HG02610 (cell line): ENCODE measurements at regions not wholly inside any gene's neighbourhood (a gene's known extent, or its start where the extent isn't known, plus 50 kb on each side); places are given as distances from the start of the nearest gene placed in this dataset.
"Not testable (repeated sequence)": the region's sequence is repeated elsewhere in the genome, so short reads cannot be mapped to it uniquely, and the experiment has no call there.

Source experiments
- ATAC-seq: cut with Tn5 transposase; IDR thresholded peaks from one replicate; pipeline ENCODE4 v1.9.1; 2021; ENCODE audit warnings: mild to moderate bottlenecking, moderate library complexity; ENCODE audit not compliant: unreplicated experiment

DNA sequence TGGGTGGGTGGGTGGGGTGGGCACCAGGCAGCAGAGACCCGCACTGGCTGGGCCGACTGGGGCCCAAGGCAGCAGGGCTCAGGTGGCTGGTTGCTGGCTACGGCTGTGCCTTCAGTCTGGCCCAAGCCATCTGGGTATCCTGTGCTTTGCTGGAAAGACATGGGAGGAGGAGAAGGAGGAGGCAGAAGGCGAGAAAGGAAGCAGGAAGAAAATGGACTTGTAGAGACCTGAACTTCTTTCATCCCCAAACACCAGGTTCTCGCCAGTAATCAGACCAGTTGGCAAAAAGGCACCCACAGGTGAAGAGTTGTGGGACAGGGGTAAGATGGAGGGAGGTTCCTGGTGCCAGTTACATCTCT lies 78.8 kb downstream of the IGLL1 start:
- ATAC-seq = no peak

- no peak for ATAC-seq
Observed at GRCh38 chr22:23500508-23501260, 79.4 kb downstream of the IGLL1 start.

DNA sequence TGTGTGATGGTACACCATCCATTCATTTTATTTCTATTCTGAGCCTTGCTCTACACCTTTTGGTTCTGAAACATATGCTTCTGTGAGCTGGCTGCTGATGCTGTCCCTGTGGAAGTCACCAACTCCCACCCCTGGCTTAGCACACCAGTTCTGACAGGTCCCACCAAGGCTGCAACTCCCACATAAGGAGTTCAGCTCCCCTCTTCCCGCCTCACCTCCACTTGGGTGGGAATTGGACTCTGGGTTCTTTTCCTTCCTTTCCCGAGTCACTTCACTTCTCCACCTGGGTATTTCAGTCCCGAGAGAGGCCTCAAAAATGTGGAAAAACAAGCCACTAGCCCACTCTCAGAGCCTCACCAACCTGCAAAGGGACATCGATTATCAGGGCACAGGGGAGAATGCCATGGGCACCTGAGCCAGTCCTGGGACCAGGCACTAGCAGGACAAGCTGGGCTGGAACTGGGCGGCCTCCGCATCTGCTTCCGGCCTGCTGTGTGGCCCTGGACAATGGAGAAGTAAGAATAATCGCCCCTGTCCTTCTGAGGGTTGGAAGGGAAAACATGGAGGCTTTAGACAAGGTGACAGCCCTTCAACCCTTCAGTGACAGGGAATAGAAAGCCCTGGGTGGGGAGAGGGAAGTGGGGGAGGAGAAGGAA lies 80.1 kb downstream of the IGLL1 start:
- ATAC-seq = no peak

DNA sequence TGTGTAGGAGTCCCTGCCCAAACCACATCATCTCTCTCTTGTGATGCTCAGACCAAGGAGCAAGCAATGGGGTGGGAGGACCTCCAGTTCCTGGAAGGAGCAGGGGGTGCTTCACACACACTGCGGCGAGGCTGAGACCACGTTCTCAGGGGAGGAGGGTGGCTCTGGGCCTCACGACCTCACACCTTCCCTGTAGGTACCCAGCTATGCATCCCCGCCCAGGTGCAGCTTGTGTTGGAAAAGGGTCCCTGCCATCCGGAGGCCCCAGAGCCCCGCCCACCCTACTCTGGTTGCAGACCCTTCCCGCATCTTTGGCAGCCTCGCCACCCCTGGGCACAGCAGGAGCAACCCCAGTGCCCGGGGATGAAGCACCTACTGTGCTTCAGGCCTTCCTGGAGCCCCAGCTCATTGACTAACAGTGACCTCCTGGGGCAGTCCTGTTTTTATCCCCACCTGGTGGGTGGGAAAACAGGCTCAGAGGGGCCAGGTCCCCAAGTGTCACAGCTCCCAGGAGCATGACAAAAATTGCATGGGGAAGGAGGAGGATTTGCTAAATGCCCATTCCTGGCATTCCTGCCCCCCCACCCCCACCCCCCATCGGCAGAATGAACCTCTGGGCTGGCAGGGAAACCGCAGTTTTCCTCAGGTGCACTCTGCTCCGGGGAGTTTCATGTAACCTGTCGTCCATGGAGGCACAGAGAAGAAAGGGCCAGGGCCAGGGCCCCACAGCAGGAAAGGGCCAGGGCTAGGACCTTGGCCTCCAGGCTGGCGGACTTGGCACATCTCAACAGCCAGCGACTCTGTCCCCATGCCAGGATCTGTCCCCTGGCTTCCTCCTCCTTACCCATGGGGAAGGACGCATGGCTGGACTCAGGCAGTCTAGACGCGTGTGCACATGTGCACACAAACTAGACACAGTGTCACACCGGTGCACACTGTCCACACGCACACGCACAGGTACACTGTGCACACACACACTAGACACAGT lies 81.0 kb downstream of the IGLL1 start:
- no peak for ATAC-seq

DNA sequence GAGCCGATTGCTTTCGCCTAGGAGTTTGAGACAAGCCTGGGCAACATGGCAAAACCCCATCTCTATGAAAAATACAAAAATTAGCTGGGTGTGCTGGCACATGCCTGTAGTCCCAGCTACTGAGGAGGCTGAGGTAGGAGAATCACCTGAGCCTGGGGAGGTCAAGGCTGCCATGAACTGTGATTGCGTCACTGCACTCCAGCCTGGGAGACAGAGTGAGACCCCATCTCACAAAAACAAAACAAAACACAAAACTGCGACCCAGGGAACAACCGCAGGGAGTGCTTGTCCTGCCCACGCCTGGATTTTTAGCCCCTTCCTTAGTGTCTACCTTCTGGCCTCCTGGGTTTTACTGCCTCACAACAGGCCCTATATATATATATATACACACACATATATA lies 82.2 kb downstream of the IGLL1 start:
- ATAC-seq = not testable (repeated sequence)

DNA sequence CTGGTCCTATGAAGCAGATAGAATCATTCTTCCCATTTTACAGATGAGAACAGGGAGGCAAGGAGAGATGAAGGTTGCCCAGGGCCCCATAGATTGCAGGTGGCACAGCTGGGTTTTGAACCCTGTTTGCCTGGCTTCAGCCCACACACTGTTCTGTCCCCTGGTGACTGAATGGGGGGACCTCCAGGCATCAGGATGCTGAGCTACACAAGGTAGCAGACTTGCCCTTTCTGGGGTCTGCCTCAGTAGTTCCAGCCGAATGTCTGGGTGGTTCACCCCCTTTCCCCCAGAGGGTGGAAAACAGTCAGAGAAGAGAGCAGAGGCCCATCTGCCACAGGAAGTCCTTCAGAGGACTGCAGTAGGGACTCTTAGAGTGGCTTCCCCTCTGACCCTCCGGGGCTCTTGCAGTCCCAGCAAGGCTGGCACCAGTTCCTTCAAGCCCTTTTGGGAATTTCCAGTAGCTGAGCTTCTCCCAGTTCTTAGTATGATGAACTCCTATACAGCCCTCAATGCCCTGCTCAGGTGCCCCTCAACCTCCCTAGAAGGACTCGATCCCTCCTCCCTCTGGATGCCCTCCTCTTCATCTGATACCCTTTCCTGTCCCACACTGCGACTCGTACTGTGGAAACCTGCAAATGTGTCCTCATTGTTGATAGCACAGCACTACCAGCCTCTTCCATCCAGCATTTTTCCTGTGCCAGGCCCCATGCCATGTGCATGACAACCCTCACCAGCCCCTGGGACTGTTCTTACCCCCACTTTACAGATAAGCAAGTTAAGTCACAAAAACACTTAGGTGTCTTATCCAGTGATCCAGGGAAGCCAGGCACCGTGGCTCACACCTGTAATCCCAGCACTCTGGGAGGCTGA lies 82.8 kb downstream of the IGLL1 start:
- no peak for ATAC-seq

DNA sequence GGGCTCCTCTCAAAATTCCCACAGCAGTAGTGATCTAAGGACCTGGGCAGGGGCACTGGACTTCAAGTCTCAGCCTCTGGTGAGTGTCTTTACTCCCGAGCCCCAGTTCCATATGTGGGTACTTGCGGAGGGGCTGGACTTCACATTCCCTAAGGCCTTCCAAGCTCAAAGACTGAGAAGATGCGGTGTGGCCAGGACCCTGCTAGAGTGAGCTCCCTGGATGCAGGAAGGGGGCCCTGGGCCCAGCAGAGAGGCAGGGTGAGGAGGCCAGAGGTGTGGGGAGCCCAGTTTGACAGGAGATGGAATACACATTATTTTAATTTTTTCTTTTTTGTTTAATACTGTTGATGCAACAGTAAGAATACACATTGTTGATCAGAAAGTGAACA lies 83.7 kb downstream of the IGLL1 start:
- no peak for ATAC-seq

DNA sequence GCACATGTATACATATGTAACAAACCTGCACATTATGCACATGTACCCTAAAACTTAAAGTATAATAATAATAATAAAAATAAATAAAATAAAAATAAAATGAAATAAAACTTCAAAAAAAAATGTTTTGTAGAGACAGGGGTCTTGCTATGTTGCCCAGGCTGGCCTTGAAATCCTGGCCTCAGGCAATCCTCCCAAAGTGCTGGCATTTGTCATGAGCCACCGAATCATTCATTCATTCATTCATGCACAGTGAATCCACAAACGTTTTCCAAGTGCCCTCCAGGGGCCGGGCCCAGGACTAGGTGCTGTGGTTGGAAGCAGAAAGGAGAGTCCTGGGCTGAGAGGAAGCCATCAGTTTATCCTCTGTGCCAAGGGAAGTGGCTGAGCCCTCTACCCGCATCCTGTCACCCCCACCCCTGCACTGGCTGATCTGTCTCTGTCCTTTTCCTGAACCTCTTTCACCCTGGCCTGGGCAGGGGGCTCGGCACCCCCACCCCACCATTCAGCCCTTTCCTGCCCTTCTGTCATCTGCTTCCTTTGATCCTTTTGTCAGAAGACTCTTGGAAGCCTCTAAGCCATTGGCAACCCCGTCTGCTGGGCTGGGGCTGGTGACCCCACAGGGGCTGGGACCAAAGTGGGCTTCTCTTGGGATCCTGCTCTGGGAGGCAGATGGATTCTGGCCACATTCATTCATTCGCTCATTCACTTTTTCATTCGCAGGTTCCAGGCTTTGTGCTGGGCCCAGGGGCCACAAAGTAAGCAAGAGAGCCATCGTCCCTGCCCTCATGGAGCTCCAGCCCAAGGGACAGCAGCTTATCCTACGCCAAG lies 84.3 kb downstream of the IGLL1 start:
- ATAC-seq = no peak

DNA sequence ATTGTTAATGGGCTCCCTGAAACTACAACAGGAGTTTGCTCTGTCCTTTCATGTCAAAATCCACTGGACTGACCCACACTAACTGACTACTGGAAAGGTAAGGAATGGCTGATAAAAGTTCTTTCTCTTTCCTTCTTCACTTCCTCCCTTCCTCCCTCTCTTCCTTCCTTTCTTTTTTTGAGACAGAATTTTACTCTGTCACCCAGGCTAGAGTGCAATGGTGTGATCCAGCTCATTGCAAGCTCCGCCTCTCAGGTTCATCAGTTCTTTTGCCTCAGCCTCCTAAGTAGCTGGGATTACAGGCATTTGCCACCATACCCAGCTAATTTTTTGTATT lies 85.2 kb downstream of the IGLL1 start:
- ATAC-seq = no peak

DNA sequence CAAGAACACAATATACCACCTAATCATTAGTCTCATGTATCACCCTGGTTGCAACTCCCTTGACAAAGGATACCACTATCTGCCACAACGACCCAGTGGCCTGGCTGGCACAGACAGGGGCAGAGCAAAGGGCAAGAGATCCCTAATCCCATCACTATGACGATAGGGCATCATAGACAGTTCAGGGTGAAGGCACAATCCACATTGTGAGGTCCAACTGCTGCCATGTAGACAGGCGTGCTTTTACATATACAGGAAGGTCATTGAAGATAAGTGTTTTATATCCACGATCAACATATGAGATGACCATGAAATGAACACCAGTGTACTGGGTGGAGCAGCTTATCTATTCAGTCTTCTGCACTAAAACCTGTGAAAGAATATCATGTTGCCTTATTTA lies 94.6 kb downstream of the IGLL1 start:
- ATAC-seq = no peak

GRCh38 chr22:23484651-23485050 lies 95.4 kb downstream of the IGLL1 start:
- ATAC-seq = no peak

GRCh38 chr22:23481369-23481768 lies 98.7 kb downstream of the IGLL1 start:
- ATAC-seq = no peak

DNA sequence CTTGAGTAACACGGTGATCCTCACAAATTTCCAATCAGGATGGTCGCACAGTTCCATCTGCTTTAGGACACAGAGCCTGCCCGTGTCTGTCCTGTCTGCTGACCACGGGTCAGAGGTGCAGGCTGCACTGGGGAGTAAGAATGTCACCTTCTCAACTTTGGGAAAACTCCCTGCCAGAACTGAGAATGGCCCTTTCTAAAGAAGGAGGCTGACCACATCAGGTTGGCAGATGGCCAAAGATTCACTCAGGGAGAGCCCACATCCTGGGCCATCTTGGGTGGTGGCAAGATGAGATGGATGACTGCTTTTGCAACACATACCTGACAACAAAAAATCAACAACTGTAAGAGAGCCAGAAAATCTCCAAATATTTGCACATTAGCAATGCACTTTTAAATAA lies 101.9 kb downstream of the IGLL1 start:
- ATAC-seq = no peak

DNA sequence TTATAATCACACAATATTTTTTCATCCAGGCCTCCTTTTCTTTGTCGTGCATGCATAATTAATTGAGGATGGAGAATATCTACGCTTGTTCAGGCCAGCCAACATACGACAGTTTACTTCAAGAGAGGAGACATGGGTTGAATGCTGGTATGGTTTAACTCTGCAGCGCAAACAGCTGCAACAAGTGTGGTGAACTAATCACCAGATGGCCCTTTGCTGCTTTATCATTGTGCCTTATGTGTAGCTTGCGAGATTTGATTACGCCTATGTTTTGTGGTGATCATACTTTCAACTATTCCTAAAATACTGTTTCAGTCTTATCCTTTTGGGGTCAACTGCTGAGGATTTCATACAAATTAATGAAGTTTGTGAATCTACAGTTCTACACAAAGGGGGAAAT lies 105.6 kb downstream of the IGLL1 start:
- ATAC-seq = not testable (repeated sequence)

DNA sequence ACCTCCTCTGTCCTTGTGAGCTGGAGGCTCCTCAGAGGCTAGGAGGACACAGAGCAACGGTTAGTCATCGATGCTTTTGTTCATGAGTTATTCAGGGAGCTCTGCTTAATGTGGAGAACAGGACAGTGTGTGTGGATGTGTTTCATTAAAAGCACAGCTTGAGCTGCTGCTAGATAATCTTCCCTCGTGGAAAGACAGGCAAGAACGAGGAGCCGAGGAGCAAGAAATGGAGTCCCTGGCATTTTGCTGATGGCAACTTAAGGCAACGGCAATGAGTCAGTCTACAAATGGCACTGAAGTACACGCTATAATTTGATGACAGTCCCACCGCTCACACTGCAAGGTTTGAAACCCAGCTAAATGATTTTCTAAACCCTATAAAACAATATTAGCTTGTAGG lies 106.2 kb downstream of the IGLL1 start:
- no peak for ATAC-seq

DNA sequence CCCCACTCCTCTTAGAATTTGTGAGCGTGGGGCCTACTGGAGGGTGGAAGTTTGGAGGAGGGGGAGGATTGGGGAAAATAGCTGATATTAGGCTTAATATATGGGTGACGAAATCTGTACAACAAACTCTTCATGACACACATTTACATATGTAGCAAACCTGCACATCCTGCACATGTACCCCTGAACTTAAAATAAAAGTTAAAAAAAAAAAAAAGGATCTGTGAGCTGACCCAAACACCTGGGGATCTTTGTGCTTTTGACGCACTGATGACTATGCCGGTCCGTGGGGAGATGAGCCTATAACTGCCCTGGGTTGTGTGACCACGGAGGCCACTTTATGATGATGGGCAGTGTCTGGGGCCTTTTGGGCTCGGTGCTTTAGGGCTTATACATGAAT lies 107.7 kb downstream of the IGLL1 start:
- ATAC-seq = not testable (repeated sequence)

DNA sequence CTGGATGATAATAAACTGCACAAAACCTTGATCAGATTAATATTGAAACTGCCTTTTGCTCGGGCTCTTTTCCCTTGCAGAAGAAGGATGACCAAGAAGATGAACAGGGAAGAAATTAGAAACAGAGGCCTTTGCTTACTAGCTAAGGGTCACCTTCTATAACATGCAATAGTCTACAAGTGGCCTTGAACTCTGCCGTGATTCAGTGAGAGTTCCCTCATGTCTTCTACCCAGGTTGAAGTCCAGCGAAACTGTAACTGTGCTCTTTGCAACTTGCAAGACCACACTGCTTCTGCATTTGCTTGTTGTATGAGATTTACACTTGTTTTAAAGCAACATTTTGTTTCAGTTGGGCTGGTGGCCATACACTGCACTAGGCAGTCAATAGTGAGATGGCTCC lies 108.4 kb downstream of the IGLL1 start:
- no peak for ATAC-seq

DNA sequence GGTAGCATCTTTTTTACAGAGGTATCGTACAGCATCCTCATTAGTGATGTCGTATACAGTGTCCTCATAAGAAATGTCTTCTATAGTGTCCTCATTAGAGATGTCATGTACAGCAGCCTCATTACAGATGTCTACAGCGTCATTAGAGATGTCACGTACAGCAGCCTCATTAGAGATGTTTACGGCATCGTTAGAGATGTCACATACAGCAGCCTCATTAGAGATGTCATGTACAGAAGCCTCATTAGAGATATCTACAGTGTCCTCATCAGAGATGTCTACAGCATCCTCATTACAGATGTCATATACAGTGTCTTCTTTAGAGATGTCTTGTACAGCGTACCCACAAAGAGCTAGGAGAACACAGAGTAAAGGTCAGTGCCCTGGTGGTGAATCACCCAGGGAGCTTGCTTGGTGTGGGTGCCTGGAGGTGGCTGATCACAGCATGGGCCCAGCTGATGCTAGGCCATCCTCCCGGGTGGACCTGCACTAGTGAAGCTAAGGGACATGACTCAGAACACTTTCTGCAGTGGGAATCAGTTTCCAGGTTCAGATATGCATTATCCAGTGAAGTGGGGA lies 109.2 kb downstream of the IGLL1 start:
- no peak for ATAC-seq

GRCh38 chr22:23467721-23468294 lies 112.3 kb downstream of the IGLL1 start:
- ATAC-seq = no peak
